ENCODE measurements at regions not wholly inside any gene's neighbourhood (a gene's known extent, or its start where the extent isn't known, plus 50 kb on each side); places are given as distances from the start of the nearest gene placed in this dataset.

DNA sequence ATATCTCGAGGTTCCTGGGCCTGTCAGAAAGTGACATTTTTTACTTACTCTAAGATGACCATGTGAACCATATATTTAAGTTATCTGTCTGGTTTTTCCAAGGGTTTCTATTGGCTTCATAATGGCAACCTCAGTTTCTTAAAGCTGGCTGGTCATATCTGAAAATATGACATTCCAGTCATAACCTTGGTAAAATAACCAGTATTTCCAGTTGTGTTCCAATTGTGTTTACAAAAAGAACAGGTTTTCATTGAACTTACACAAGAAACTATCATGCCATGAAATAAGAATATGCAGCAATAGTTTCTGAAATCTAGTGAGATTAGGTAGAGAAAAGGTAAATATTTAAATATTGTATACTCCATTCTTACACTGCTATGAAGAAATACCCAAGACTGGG is 61.7 kb upstream of the HMGN3 start:
- ATAC-seq = no peak
- no peaks in the 10 kb centered on the region for H3K4me1 Mint-ChIP-seq
- H3K4me3 Mint-ChIP-seq = no peak overlapping the region
- H3K9me3 Mint-ChIP-seq = no peaks in the 10 kb centered on the region
- peaks cover 10% of the 10 kb centered on the region for H3K27me3 Mint-ChIP-seq
- H3K27ac Mint-ChIP-seq = no peak overlapping the region
- DNase-seq = no peak

All from stimulated activated naive CD8-positive, alpha-beta T cell treated with anti-CD3 and anti-CD28 coated beads, Interleukin-15, amount 100 ng/mL, for 72 hours (primary cell).